ENCODE measurements at regions not wholly inside any gene's neighbourhood (a gene's known extent, or its start where the extent isn't known, plus 50 kb on each side); places are given as distances from the start of the nearest gene placed in this dataset.

DNA sequence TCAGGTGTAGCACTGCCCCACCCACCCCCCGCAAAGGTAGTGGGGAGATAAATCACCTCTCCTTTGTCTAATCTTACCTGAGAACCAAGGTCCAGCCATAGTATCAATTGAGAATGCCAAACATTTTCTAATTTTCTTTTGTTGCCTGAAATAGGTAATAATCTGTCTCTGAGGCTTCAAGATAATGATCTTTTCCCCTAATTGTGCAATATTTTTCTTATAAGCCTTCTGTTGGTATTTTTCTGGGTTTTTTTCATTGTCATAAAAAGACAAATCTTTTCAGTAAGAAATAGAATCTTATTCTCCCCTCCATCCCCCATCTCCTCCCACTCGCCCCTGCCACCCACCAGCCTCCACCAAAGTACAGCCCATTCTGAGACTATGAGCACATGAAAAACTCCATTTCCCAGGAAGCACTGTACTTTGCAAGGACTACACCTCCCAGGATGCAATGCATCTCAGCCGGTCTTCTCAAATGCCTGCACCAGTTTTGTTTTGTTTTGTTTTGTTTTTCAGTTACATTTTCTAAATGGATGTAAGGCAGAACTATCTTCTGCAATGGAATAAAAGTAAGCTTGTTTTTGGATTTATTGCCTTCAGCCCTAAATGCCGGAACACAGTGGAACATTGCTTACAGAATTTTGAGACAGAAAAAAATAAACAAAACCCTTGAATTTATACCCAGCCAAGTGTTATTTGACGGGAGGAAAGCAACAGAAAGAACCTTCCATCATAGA lies 268.0 kb downstream of the TFAP2A start:
- TF ChIP-seq CTCF (conservative IDR thresholded peaks at IDR 0.05 in 1 of 2, IDR thresholded peaks at IDR 0.05 in 1 of 2; ENCODE audit: extremely low read depth in 1 of 2, insufficient read depth in 1 of 2, low read depth in 1 of 2, low read length in 2 of 2) (no peak), EZH2 (IDR thresholded peaks at IDR 0.05; ENCODE audit: borderline replicate concordance, low read length) (no peak)

Measured in mammary epithelial cell (primary cell).